ENCODE measurements at regions not wholly inside any gene's neighbourhood (a gene's known extent, or its start where the extent isn't known, plus 50 kb on each side); places are given as distances from the start of the nearest gene placed in this dataset.

GRCh38 chr3:28088811-28089526 is 152.4 kb upstream of the CMC1 start:
- no peaks in the 10 kb centered on the region for H3K9me3 ChIP-seq

GRCh38 chr3:28089527-28089897 is 151.9 kb upstream of the CMC1 start:
- H3K27me3 ChIP-seq = no peaks in the 10 kb centered on the region
- H3K4me3 ChIP-seq = no peak overlapping the region

More at GRCh38 chr3:28088811-28089526, 152.4 kb upstream of the CMC1 start:
- H3K27me3 ChIP-seq = no peaks in the 10 kb centered on the region
- H3K36me3 ChIP-seq = no peaks in the 10 kb centered on the region
- DNase-seq = no peak
- H3K4me3 ChIP-seq = no peak overlapping the region

GRCh38 chr3:28099296-28099695 is 142.1 kb upstream of the CMC1 start:
- DNase-seq = no peak
- Histone ChIP-seq H3K4me3 (no peak overlapping the region), H3K27me3 (no peaks in the 10 kb centered on the region), H3K36me3 (no peaks in the 10 kb centered on the region), H3K9me3 (no peaks in the 10 kb centered on the region)

More at GRCh38 chr3:28089527-28089897, 151.9 kb upstream of the CMC1 start:
- Histone ChIP-seq H3K36me3 (no peaks in the 10 kb centered on the region), H3K9me3 (no peaks in the 10 kb centered on the region)
- no peak for DNase-seq

DNA sequence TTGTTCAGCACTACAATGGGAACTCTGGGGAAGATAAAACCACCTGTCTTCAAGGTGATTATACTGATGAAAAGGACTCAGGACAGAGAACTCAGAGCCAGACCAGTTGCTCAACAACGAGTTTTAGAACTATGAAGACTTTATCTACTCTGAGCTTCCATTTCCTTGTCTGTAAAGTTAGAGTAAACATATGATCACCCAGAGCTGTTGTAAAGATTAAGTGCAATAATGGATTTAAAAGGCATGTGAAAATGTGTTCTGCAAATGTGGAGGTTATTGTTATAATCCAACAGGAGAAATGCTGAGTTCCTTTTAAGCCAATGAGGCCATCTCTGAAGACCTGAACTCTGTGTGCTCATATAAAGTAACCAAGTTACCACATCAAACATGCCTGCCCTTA is 139.7 kb upstream of the CMC1 start:
- Histone ChIP-seq H3K27me3 (no peaks in the 10 kb centered on the region), H3K9me3 (no peaks in the 10 kb centered on the region), H3K36me3 (no peaks in the 10 kb centered on the region), H3K4me3 (no peak overlapping the region)
- no peak for DNase-seq

- Histone ChIP-seq H3K4me3 (no peak overlapping the region), H3K27me3 (no peaks in the 10 kb centered on the region), H3K36me3 (no peaks in the 10 kb centered on the region), H3K9me3 (no peaks in the 10 kb centered on the region)
- no peak for DNase-seq
Measured at GRCh38 chr3:28103861-28104260, 137.6 kb upstream of the CMC1 start.

- no peak for DNase-seq
- no peaks in the 10 kb centered on the region for H3K27me3 ChIP-seq
- no peaks in the 10 kb centered on the region for H3K9me3 ChIP-seq
- H3K4me3 ChIP-seq = no peak overlapping the region
- no peaks in the 10 kb centered on the region for H3K36me3 ChIP-seq
Measured at GRCh38 chr3:28104896-28105534, 136.4 kb upstream of the CMC1 start.

DNA sequence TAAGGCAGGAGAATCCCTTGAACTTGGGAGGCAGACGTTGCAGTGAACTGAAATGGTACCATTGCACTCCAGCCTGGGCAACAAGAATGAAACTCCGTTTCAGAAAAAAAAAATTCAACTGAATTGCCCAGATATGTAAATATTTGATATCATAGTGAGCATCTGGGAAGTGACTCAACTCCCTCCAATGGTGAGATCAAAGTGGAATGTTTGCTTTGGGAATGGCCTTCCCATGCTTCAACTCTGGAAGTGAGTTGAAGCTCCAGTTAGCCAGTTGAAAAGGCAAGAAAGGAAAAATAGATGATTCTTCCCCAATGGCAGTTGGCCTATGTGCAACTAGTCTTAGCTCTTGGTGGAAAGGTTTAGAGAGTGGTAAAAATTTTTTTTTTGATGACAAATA is 131.6 kb upstream of the CMC1 start:
- H3K36me3 ChIP-seq = no peaks in the 10 kb centered on the region
- H3K9me3 ChIP-seq = no peaks in the 10 kb centered on the region
- H3K27me3 ChIP-seq = no peaks in the 10 kb centered on the region
- DNase-seq = no peak
- H3K4me3 ChIP-seq = no peak overlapping the region

DNA sequence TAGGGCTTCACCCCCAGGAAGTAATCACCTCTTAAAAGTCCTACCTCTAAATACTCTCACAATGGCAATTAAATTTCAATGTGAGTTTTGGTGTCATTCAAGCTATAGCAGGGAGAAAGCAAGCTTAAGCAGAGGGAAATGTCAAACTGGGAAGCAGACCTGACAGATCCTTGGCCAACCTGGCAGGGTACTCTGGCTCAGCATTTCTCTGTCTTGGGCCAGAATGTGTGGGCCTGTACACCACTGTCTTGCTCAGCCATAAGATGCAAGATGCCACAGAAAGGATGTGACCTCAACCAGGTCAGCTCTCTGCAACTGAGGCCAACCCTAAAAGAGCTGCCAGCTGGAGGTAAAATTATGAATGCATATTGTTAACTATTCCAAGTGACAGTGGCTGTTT is 130.6 kb upstream of the CMC1 start:
- DNase-seq = no peak
- H3K36me3 ChIP-seq = no peaks in the 10 kb centered on the region
- no peaks in the 10 kb centered on the region for H3K9me3 ChIP-seq
- H3K4me3 ChIP-seq = no peak overlapping the region
- H3K27me3 ChIP-seq = no peaks in the 10 kb centered on the region

- Histone ChIP-seq H3K36me3 (no peaks in the 10 kb centered on the region), H3K4me3 (no peak overlapping the region), H3K27me3 (no peaks in the 10 kb centered on the region), H3K9me3 (no peaks in the 10 kb centered on the region)
- no peak for DNase-seq
Measured at GRCh38 chr3:28114893-28115292, 126.5 kb upstream of the CMC1 start.

DNA sequence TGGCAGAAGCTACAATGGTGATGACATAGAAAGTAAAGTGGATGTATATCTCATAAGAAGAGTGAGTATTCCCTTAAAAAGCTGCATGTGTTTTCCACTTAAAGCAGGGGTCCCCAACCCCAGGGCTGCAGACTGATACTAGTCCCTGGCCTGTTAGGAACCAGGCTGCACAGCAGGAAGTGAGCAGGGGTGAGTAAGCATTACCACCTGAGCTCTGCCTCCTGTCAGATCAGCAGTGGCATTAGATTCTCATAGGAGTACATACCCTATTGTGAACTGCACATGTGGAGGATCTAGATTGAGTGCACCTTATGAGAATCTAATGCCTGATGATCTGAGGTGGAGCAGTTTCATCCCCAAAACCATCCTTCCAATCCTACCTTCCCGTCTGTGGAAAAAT is 126.1 kb upstream of the CMC1 start:
- Histone ChIP-seq H3K9me3 (no peaks in the 10 kb centered on the region), H3K36me3 (no peaks in the 10 kb centered on the region), H3K4me3 (no peak overlapping the region), H3K27me3 (no peaks in the 10 kb centered on the region)
- no peak for DNase-seq

DNA sequence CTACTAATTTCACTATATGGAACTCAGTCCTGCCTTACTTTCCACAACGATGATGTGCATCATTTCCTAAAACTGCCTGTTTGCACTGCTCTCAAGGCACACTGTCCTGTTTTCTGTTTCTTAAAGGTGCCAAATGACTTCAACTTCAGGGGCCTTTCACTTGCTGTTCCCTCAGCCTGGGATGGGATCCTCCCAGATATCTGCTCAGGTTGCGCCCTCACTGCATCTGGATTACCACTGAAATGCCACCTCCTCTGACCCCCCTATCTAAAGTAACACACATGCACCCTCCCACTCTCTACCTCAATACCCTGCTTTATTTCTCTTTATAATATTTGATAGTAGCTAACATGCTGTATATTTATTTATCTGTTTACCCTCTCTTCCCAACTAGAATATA is 123.8 kb upstream of the CMC1 start:
- H3K9me3 ChIP-seq = no peaks in the 10 kb centered on the region
- H3K36me3 ChIP-seq = no peaks in the 10 kb centered on the region
- no peak for DNase-seq
- no peak overlapping the region for H3K4me3 ChIP-seq
- no peaks in the 10 kb centered on the region for H3K27me3 ChIP-seq

DNA sequence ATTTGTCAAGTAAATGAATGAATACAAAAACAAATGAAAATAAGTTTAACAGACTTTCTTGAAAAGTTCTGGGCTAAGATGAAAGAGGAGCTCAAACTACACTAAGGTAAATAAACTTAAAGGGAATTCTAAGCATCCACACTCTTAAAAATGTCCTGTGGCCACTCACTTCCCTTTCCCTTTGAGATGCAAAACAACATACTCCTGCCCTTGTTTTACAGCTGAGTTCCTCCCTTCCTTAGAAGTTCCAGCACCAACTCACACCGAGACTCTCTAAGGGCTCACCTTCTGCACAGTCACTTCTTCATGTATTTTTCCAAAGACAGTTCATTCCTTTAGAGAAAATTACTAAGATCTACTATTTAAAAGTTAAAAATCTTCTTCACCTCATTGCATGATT is 123.3 kb upstream of the CMC1 start:
- no peaks in the 10 kb centered on the region for H3K27me3 ChIP-seq
- H3K36me3 ChIP-seq = no peaks in the 10 kb centered on the region
- DNase-seq = no peak
- no peaks in the 10 kb centered on the region for H3K9me3 ChIP-seq
- H3K4me3 ChIP-seq = no peak overlapping the region

DNA sequence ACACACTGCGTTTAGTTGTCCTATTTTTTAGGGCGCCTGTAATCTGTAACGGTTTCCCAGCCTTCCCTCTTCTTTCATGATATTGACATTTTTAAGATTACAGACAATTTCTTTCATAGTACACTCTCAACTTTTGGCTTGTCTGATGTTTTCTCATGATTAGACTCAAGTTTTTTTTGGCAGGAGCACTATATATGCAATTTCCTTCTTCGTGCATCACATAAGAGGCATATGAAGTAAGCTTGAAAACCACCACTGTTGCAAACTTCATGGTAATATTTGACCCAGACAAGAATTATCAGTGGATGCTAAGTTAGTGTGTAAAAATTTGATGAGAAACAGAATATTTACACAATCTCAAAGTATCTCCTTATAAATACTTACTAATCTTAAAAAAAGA is 119.2 kb upstream of the CMC1 start:
- no peaks in the 10 kb centered on the region for H3K9me3 ChIP-seq
- H3K27me3 ChIP-seq = no peaks in the 10 kb centered on the region
- no peaks in the 10 kb centered on the region for H3K36me3 ChIP-seq
- DNase-seq = no peak
- H3K4me3 ChIP-seq = no peak overlapping the region

DNA sequence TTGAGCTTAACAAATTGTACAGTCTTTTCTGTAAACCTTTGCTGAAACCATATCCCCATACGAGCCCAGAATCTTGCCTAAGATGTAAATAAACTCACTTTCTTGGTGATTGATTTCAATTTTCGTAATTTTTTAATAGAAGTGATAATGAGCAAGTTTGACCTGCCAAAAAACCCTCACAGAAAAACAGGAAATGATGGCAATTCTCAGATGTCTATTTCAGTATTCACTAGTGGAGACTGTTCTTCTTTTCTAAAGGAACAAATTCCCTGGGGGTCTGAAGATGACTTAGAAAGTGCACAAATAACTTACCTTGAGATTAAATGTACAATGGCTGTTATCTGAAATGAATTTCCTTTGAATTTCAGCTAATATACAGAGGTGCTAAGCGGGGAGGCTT is 116.5 kb upstream of the CMC1 start:
- DNase-seq = no peak
- Histone ChIP-seq H3K9me3 (no peaks in the 10 kb centered on the region), H3K36me3 (no peaks in the 10 kb centered on the region), H3K4me3 (no peak overlapping the region), H3K27me3 (no peaks in the 10 kb centered on the region)

- Histone ChIP-seq H3K27me3 (no peaks in the 10 kb centered on the region), H3K36me3 (no peaks in the 10 kb centered on the region), H3K4me3 (no peak overlapping the region), H3K9me3 (no peaks in the 10 kb centered on the region)
- no peak for DNase-seq
Measured at GRCh38 chr3:28125342-28125741, 116.1 kb upstream of the CMC1 start.

DNA sequence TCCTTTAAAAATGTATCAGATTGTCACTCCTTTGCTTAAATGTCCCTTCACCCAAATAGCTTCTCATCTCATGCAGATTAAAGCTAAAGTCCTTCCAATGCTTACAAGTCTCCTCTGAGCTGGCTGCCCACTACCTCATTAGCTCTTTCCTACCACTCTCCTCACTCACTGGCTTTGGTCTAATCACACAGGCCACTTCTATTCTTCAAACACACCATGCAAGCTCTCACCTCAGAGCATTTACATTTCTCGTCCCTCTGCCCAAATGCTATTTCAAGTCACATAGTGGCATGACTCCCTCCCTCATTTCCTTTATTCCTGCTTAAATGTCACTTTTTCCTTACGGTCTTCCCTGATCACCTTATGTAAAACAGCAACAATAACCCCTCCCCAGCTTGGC is 110.6 kb upstream of the CMC1 start:
- Histone ChIP-seq H3K36me3 (no peaks in the 10 kb centered on the region), H3K4me3 (no peak overlapping the region), H3K27me3 (no peaks in the 10 kb centered on the region), H3K9me3 (no peaks in the 10 kb centered on the region)
- DNase-seq = no peak

DNA sequence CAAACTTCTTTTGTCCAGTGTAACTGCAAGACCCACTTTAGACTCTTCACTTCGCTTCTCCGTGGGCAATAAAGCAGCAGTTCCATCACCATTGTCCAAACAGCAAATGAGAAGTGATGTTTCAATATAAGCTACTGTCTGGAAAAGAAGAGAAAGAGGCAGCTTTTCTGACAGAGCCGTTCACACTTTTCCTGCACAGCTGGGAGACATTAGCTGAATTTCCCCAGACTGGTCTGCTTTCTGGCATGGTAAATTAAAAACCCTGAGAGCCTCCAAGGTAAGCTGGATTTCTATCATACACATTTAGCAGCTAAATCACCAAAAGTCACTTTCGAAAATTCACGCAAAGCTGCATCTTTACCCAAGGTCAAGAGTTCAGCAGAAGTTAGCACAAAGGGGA is 108.5 kb upstream of the CMC1 start:
- no peak for DNase-seq
- H3K9me3 ChIP-seq = no peaks in the 10 kb centered on the region
- H3K4me3 ChIP-seq = no peak overlapping the region

DNA sequence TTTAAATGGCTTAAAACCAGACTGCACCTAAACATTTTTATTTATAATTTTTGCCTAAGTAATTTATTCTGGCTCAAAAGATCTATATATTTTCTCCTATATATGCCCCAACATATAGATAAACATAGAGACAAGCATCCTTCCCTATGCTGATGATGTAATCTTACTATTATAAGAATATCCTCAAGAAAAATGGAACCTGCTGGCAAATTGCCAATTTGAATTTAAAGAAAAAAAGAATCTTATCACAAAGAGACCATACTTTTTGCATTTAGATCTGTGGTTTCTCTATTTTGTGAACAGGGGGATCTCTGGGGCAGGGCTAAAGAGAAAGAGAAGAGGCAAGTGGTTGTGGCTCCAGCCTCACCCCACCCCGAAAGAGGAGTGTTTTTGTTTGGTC is 107.2 kb upstream of the CMC1 start:
- no peak for DNase-seq
- H3K36me3 ChIP-seq = no peaks in the 10 kb centered on the region
- H3K9me3 ChIP-seq = no peaks in the 10 kb centered on the region
- H3K4me3 ChIP-seq = no peak overlapping the region
- H3K27me3 ChIP-seq = no peaks in the 10 kb centered on the region

More for the DNA sequence above, 108.5 kb upstream of the CMC1 start:
- Histone ChIP-seq H3K36me3 (no peaks in the 10 kb centered on the region), H3K27me3 (no peaks in the 10 kb centered on the region)
